Lower lobe of right lung (tissue), 2 donors: ENCODE measurements at regions not wholly inside any gene's neighbourhood (a gene's known extent, or its start where the extent isn't known, plus 50 kb on each side); places are given as distances from the start of the nearest gene placed in this dataset.

ENCODE experiments used
- ATAC-seq, 2 donors: fragments of 200-7000 bp; cut with Tn5 transposase; one replicate each; pipeline ENCODE4 v1.9.1; 2020 to 2022; ENCODE audit warnings: mild to moderate bottlenecking in 2 of 2, moderate library complexity in 2 of 2
- DNase-seq: peaks from one replicate; pipeline ENCODE4 v3.0.0-alpha.2; 2020
- H3K27ac ChIP-seq: fragments of 200-600 bp; one replicate; pipeline ENCODE4 v1.8.0; 2022
- H3K27me3 ChIP-seq: fragments of 200-600 bp; one replicate; pipeline ENCODE4 v1.8.0; 2022; ENCODE audit warnings: low read depth
- H3K36me3 ChIP-seq: fragments of 200-600 bp; one replicate; pipeline ENCODE4 v1.8.0; 2022; ENCODE audit warnings: mild to moderate bottlenecking
- H3K4me1 ChIP-seq: fragments of 200-600 bp; one replicate; pipeline ENCODE4 v1.8.0; 2022
- H3K4me3 ChIP-seq: fragments of 200-600 bp; one replicate; pipeline ENCODE4 v1.8.0; 2022; ENCODE audit warnings: mild to moderate bottlenecking
- H3K9me3 ChIP-seq: fragments of 200-600 bp; one replicate; pipeline ENCODE4 v1.8.0; 2022
- intact Hi-C: fragments of 100-400 bp; cut with DNase I; formaldehyde crosslinking; loops from one replicate; pipeline ENCODE4 v1.11.0; 2022
- TF ChIP-seq, protein P1 (sequence below): fragments of 200-600 bp; IDR thresholded peaks from one replicate; pipeline ENCODE4 v1.8.0; 2022; ENCODE audit warnings: antibody characterized with exemption, mild to moderate bottlenecking
- donor health status: DM: no; HTN: yes; CAD: no; lungs with severe emphysema.

DNA sequence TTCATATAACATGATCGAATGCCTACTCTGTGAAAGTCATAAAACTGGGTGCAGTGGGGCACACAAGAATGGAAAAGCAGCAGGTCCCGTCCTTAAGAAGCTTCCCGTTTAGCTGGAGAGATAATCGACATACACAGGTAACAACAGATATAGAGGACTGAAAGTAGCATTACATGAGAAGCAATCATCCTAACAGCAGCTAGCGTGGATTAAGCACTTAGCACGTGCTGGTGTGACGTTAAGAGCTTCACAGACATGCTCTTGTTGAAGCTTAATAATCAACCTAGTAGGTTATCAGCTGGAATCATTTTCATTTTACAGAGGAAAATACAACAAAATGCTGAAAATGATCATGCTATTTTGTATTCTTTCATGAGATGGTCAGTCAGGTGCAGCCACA is 184.8 kb downstream of the GPAM start:
- Histone ChIP-seq H3K27ac (no peak overlapping the region), H3K27me3 (no peaks in the 10 kb centered on the region), H3K4me1 (no peaks in the 10 kb centered on the region), H3K4me3 (no peak overlapping the region), H3K36me3 (no peaks in the 10 kb centered on the region), H3K9me3 (no peaks in the 10 kb centered on the region)
- ATAC-seq (no peak), DNase-seq (no peak)
- TF ChIP-seq, protein P1, sequence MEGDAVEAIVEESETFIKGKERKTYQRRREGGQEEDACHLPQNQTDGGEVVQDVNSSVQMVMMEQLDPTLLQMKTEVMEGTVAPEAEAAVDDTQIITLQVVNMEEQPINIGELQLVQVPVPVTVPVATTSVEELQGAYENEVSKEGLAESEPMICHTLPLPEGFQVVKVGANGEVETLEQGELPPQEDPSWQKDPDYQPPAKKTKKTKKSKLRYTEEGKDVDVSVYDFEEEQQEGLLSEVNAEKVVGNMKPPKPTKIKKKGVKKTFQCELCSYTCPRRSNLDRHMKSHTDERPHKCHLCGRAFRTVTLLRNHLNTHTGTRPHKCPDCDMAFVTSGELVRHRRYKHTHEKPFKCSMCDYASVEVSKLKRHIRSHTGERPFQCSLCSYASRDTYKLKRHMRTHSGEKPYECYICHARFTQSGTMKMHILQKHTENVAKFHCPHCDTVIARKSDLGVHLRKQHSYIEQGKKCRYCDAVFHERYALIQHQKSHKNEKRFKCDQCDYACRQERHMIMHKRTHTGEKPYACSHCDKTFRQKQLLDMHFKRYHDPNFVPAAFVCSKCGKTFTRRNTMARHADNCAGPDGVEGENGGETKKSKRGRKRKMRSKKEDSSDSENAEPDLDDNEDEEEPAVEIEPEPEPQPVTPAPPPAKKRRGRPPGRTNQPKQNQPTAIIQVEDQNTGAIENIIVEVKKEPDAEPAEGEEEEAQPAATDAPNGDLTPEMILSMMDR: no peak
- intact Hi-C loops: no loop called here

- intact Hi-C loops: no loop called here
- Histone ChIP-seq H3K4me1 (no peaks in the 10 kb centered on the region), H3K27me3 (no peaks in the 10 kb centered on the region), H3K4me3 (no peak overlapping the region), H3K27ac (no peak overlapping the region), H3K36me3 (no peaks in the 10 kb centered on the region), H3K9me3 (no peaks in the 10 kb centered on the region)
- TF ChIP-seq, protein P1: no peak
- no peak for ATAC-seq
- no peak for DNase-seq
Observed at GRCh38 chr10:111999205-111999914, 184.2 kb downstream of the GPAM start.

DNA sequence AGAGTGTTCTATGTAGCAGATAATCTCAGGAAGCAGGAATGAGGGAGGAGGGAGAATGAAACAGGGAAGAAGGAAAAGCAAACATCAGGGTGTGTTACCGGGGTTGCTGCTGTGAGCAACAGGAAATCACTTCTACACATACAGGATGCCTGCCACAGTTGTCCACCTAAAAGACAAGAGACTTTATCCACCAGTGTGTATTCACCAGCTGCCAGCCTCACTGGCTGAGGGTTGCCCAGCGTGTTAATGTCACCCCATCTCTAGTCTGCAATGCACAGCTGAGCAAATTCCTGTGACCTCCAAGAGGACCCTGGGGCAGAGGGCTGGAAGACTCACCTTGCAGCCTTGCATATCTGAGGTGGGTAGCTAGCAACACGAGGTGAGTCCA is 183.7 kb downstream of the GPAM start:
- no peaks in the 10 kb centered on the region for H3K27me3 ChIP-seq
- no peak for DNase-seq
- no peak overlapping the region for H3K4me3 ChIP-seq
- ATAC-seq: no peak
- no peaks in the 10 kb centered on the region for H3K36me3 ChIP-seq
- H3K9me3 ChIP-seq: no peaks in the 10 kb centered on the region
- no peaks in the 10 kb centered on the region for H3K4me1 ChIP-seq
- TF ChIP-seq, protein P1: no peak
- no peak overlapping the region for H3K27ac ChIP-seq
- intact Hi-C loops: no loop called here

- TF ChIP-seq, protein P1: no peak
- Histone ChIP-seq H3K9me3 (no peaks in the 10 kb centered on the region), H3K36me3 (no peaks in the 10 kb centered on the region), H3K27me3 (no peaks in the 10 kb centered on the region), H3K27ac (no peak overlapping the region), H3K4me3 (no peak overlapping the region), H3K4me1 (no peaks in the 10 kb centered on the region)
- intact Hi-C loops: no loop called here
- DNase-seq (no peak), ATAC-seq (no peak)
Observed at GRCh38 chr10:112000466-112000865, 183.1 kb downstream of the GPAM start.

DNA sequence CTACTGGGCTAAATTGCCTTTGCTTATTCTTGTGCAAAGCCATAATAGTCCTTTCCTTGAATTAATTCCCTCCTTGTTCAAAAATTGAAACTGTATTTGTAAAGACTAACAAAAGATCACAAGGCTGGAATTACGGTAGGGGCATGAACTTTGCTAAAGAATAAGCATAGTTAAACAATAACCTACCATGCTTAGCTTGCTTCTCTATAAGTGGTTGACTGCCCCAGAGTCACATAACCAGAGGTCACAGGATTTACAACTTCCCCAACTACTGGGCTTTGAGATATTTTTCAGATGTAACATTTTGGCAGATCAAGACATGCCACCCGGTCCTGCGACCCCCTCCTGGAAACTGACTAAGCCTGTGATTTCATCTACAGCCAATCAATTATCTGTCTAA is 181.4 kb downstream of the GPAM start:
- H3K4me1 ChIP-seq: no peaks in the 10 kb centered on the region
- H3K4me3 ChIP-seq: no peak overlapping the region
- DNase-seq (no peak), ATAC-seq (no peak)
- no peaks in the 10 kb centered on the region for H3K27me3 ChIP-seq
- TF ChIP-seq, protein P1: no peak
- intact Hi-C loops: no loop called here
- no peaks in the 10 kb centered on the region for H3K9me3 ChIP-seq
- no peaks in the 10 kb centered on the region for H3K36me3 ChIP-seq
- no peak overlapping the region for H3K27ac ChIP-seq
